Endothelial cell of hepatic sinusoid (primary cell): ENCODE measurements at regions not wholly inside any gene's neighbourhood (a gene's known extent, or its start where the extent isn't known, plus 50 kb on each side); places are given as distances from the start of the nearest gene placed in this dataset.

Experiments
- in situ Hi-C: cut with HindIII; loops from 2 replicates; pipeline ENCODE4 v1.10.0; 2017; ENCODE audit warnings: low sequenced_read_pairs

GRCh38 chr2:129753261-129753660 lies 226.2 kb upstream of the RAB6C start:
- in situ Hi-C loops: no loop called here

- in situ Hi-C loops: no loop called here
These were observed 225.0 kb upstream of the RAB6C start for GRCh38 chr2:129754421-129754820.

GRCh38 chr2:129754831-129755230 lies 224.6 kb upstream of the RAB6C start:
- in situ Hi-C loops: no loop called here

GRCh38 chr2:129755786-129756185 lies 223.7 kb upstream of the RAB6C start:
- in situ Hi-C loops: no loop called here

- in situ Hi-C loops: no loop called here
These were observed 223.2 kb upstream of the RAB6C start for GRCh38 chr2:129756276-129756675.

- in situ Hi-C loops: no loop called here
These were observed 222.0 kb upstream of the RAB6C start for GRCh38 chr2:129757366-129757914.

- in situ Hi-C loops: no loop called here
These were observed 221.3 kb upstream of the RAB6C start for GRCh38 chr2:129757915-129758783.

GRCh38 chr2:129758784-129759471 lies 220.5 kb upstream of the RAB6C start:
- in situ Hi-C loops: no loop called here

- in situ Hi-C loops: no loop called here
These were observed 219.9 kb upstream of the RAB6C start for GRCh38 chr2:129759472-129760010.

- in situ Hi-C loops: no loop called here
These were observed 218.8 kb upstream of the RAB6C start for GRCh38 chr2:129760669-129761068.

- in situ Hi-C loops: no loop called here
These were observed 217.9 kb upstream of the RAB6C start for GRCh38 chr2:129761569-129762021.

GRCh38 chr2:129762386-129763189 lies 216.9 kb upstream of the RAB6C start:
- in situ Hi-C loops: no loop called here

- in situ Hi-C loops: no loop called here
These were observed 216.1 kb upstream of the RAB6C start for GRCh38 chr2:129763190-129763846.

- in situ Hi-C loops: no loop called here
These were observed 215.5 kb upstream of the RAB6C start for GRCh38 chr2:129763966-129764365.

- in situ Hi-C loops: no loop called here
These were observed 214.8 kb upstream of the RAB6C start for GRCh38 chr2:129764376-129765325.

GRCh38 chr2:129765326-129765677 lies 214.2 kb upstream of the RAB6C start:
- in situ Hi-C loops: no loop called here

- in situ Hi-C loops: no loop called here
These were observed 213.7 kb upstream of the RAB6C start for GRCh38 chr2:129765678-129766351.

- in situ Hi-C loops: no loop called here
These were observed 213.0 kb upstream of the RAB6C start for GRCh38 chr2:129766374-129766993.
